K562 (cell line): ENCODE measurements at regions not wholly inside any gene's neighbourhood (a gene's known extent, or its start where the extent isn't known, plus 50 kb on each side); places are given as distances from the start of the nearest gene placed in this dataset.

Experiments used
- ATAC-seq: fragments of 200-7000 bp; cut with Tn5 transposase; 3 replicates; pipeline ENCODE4 v1.9.1; 2020; ENCODE audit warnings: moderate library complexity
- BruUV-seq: library from RNA; stranded (reverse); fragments of 400-500 nt; replicated peaks from 2 replicates; lab custom pipeline; 2021; lab: Mats Ljungman, UMichigan
- CTCF ChIA-PET: fragments of 300-600 bp; formaldehyde crosslinking; extraction: SDS; loops from one replicate; lab custom pipeline; 2021; ENCODE audit warnings: low intra/inter-chr PET ratio; lab: Yijun Ruan, JAX
- POLR2A ChIA-PET: fragments of 300-600, 350-650 bp; sonication (Branson Sonifier 250); formaldehyde crosslinking; extraction: SDS; loops from one replicate; lab custom pipeline; 2021; ENCODE audit warnings: antibody characterized with exemption, inconsistent platforms; lab: Yijun Ruan, JAX
- DNase-seq, 4 experiments: peaks; one replicate each; pipeline versions ENCODE4 v3.0.0 to v3.0.0-alpha.2; 2011 to 2018; ENCODE audit warnings: low spot score in 3 of 4, mixed read lengths in 3 of 4; ENCODE audit errors: extremely low read depth in 1 of 4
- FAIRE-seq: peaks from 2 replicates; lab custom pipeline; 2011; peaks lifted over from hg19 to GRCh38; lab: Jason Lieb, UNC
- H2AFZ ChIP-seq: 2 replicates; pipeline ENCODE4 v1.6.0; 2011; ENCODE audit warnings: low read depth, low read length, control low read depth, inconsistent platforms
- H3K27ac ChIP-seq: fragments of 200-600 bp; 3 replicates; pipeline ENCODE4 v1.8.0; 2011; ENCODE audit warnings: low read depth, mild to moderate bottlenecking, control low read depth, inconsistent platforms, low read length, moderate library complexity, mixed read lengths; ENCODE audit errors: extremely low read depth
- H3K27me3 ChIP-seq, 2 experiments: fragments of 300-600 bp in 1 of 2; 2 replicates in 1 of 2; 3 replicates in 1 of 2; pipeline versions ENCODE4 v1.6.0 to v1.8.0; 2011; ENCODE audit warnings: inconsistent platforms in 2 of 2, low read length in 2 of 2, mild to moderate bottlenecking in 1 of 2, mixed read lengths in 1 of 2, moderate library complexity in 1 of 2; ENCODE audit not compliant: control insufficient read depth in 2 of 2, insufficient read depth in 2 of 2
- H3K36me3 ChIP-seq: fragments of 300-600 bp; 3 replicates; pipeline ENCODE4 v1.8.0; 2011; ENCODE audit warnings: mild to moderate bottlenecking, low read length, inconsistent platforms; ENCODE audit not compliant: control insufficient read depth, insufficient read depth
- H3K4me1 ChIP-seq, 2 experiments: fragments of 200-600 bp in 1 of 2; replicated peaks in 1 of 2; 2 replicates in 1 of 2; 3 replicates in 1 of 2; pipeline versions ENCODE4 v1.5.1 to v1.8.0; 2011; ENCODE audit warnings: inconsistent platforms in 2 of 2, low read length in 2 of 2, mild to moderate bottlenecking in 1 of 2, mixed read lengths in 1 of 2, moderate library complexity in 1 of 2; ENCODE audit not compliant: control insufficient read depth in 2 of 2, insufficient read depth in 2 of 2
- H3K4me2 ChIP-seq: 2 replicates; pipeline ENCODE4 v1.6.1; 2011; ENCODE audit warnings: low read length, control low read depth, inconsistent platforms, mixed read lengths; ENCODE audit not compliant: insufficient read depth
- H3K4me3 ChIP-seq: fragments of 200-600 bp; sonication (generic), shearing (Covaris generic); 2 replicates; pipeline ENCODE4 v1.5.1; 2016; ENCODE audit warnings: control low read depth, inconsistent platforms
- H3K79me2 ChIP-seq: fragments of 200-600 bp; 3 replicates; pipeline ENCODE4 v1.8.0; 2011; ENCODE audit warnings: low read length, inconsistent platforms; ENCODE audit not compliant: control insufficient read depth, insufficient read depth
- H3K9ac ChIP-seq, 2 experiments: 2 replicates each; pipeline versions ENCODE4 v1.6.0 to v1.6.1; 2011; ENCODE audit warnings: low read depth in 2 of 2, low read length in 2 of 2, control low read depth in 1 of 2, inconsistent platforms in 1 of 2, mild to moderate bottlenecking in 1 of 2, mixed read lengths in 1 of 2; ENCODE audit not compliant: insufficient read depth in 1 of 2
- H3K9me1 ChIP-seq: one replicate; pipeline ENCODE4 v1.6.0; 2011; ENCODE audit warnings: inconsistent platforms, mild to moderate bottlenecking, low read length, moderate library complexity; ENCODE audit not compliant: control insufficient read depth, insufficient read depth
- H3K9me3 ChIP-seq: replicated peaks from 2 replicates; pipeline ENCODE4 v1.5.1; 2011; ENCODE audit warnings: low read depth, low read length, inconsistent platforms; ENCODE audit not compliant: control insufficient read depth, insufficient read depth
- H4K20me1 ChIP-seq: replicated peaks from 2 replicates; pipeline ENCODE4 v1.6.1; 2011; ENCODE audit warnings: low read length, inconsistent platforms, mixed read lengths; ENCODE audit not compliant: control insufficient read depth, insufficient read depth
- ARID1B ChIP-seq: fragments of 450-650 bp; IDR thresholded peaks from 2 replicates; pipeline ENCODE4 v1.6.1; 2016; ENCODE audit warnings: antibody characterized with exemption, mild to moderate bottlenecking, inconsistent platforms
- FOSL1 ChIP-seq: fragments of 200-800 bp; sonication (Bioruptor generic); conservative IDR thresholded peaks from 2 replicates; pipeline ENCODE4 v1.6.1; 2016; ENCODE audit warnings: missing genetic modification characterization, missing compliant biosample characterization
- JUN ChIP-seq, 2 experiments: sonication (generic) in 1 of 2; formaldehyde crosslinking in 1 of 2; IDR thresholded peaks; 2 replicates each; pipeline versions ENCODE4 v1.6.1 to v1.8.0; 2012 to 2022; ENCODE audit warnings: borderline replicate concordance in 2 of 2, mild to moderate bottlenecking in 2 of 2, improper control_type of control experiment in 1 of 2, low read depth in 1 of 2, low read length in 1 of 2, missing genetic modification reagents in 1 of 2
- MAFK ChIP-seq: IDR thresholded peaks from 2 replicates; pipeline ENCODE4 v1.6.1; 2011; ENCODE audit warnings: low read length, improper control_type of control experiment
- POLR2AphosphoS2 ChIP-seq: IDR thresholded peaks from 2 replicates; pipeline ENCODE4 v1.6.1; 2012; ENCODE audit warnings: low read length, improper control_type of control experiment
- ZNF583 ChIP-seq: fragments of 250-450 bp; sonication (Bioruptor Pico); IDR thresholded peaks from 2 replicates; pipeline ENCODE4 v1.4.0; 2020
- ZNF699 ChIP-seq: fragments of 250-450 bp; sonication (Bioruptor Pico); IDR thresholded peaks from 2 replicates; pipeline ENCODE4 v1.8.0; 2021; ENCODE audit warnings: mild to moderate bottlenecking, moderate library complexity; ENCODE audit not compliant: insufficient replicate concordance
- ZNF780A ChIP-seq: fragments of 250-450 bp; sonication (Bioruptor Pico); IDR thresholded peaks from 2 replicates; pipeline ENCODE4 v1.5.0; 2021; ENCODE audit warnings: mild to moderate bottlenecking
- WGBS: fragments of 100-300 bp; shearing (Covaris generic); methylation state at CpG from one replicate; pipeline ENCODE4 v1.1.6; 2016; ENCODE audit warnings: low coverage, mixed read lengths; ENCODE audit not compliant: insufficient coverage; ENCODE audit errors: missing lambda C conversion rate; 5-methylcytosine and 5-hydroxymethylcytosine counted together
- in situ Hi-C: fragments of 300-500 bp; cut with MboI; formaldehyde crosslinking; loops from 4 replicates; pipeline ENCODE4 v1.15.0; 2018; ENCODE audit warnings: inconsistent platforms, mixed read lengths
- intact Hi-C: fragments of 100-400 bp; cut with micrococcal nuclease; formaldehyde crosslinking; loops from 2 replicates; pipeline ENCODE4 v1.14.2; 2022
- TF ChIP-seq, protein P1 (sequence below), 2 experiments: IDR thresholded peaks in 1 of 2; conservative IDR thresholded peaks in 1 of 2; 2 replicates each; pipeline ENCODE4 v1.6.1; 2016; ENCODE audit warnings: low read depth in 2 of 2, mild to moderate bottlenecking in 1 of 2, missing compliant biosample characterization in 1 of 2, missing genetic modification characterization in 1 of 2, moderate library complexity in 1 of 2
- TF ChIP-seq, protein P2 (sequence below): sonication (generic); formaldehyde crosslinking; IDR thresholded peaks from 2 replicates; pipeline ENCODE4 v1.9.0; 2022; ENCODE audit warnings: mild to moderate bottlenecking, missing genetic modification reagents

DNA sequence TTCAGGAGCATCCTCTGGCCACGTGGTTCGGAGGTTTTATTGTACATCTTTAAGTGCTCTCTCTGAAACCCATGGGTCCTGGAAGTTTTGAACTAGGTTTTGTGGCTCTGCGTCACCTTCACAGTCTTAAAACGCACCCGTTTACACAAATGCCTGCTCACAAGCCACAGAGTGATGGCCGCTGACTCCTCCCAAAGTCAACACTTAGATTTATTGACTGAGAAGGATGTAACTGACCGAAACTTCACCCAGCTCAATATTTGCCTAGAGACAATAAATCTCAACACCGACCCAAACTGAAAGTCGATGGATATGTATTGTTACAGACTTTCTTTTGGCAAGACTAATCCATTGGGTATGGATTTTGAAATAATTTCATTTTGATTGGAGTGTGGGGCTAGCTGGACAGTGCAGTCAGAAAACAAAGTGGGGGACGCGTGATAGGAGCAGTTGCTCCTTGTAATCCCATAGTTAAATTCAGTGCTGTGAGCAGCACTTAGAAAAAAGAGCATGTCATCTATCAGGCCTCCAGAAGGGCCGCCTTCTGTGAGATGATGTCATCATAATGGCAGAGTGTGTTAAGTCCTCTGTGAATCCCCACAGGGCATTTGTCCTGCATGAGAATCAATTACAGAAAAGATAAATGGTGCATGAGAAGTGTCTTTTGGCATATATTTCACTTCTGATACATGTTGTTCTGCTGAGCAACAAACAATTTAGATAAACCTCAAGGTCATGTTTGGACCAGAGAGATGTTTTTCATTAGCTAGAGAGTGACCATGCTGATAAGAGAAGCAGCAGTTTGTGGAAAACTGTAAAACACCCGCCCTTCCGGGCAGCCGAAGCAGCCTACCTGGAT lies 183.7 kb downstream of the INO80D start (continued):
- TF ChIP-seq FOSL1 (tag) (0 out of 2 replicates have a peak, but pooled peaks have one; percentile 23), JUN (IDR thresholded peaks at IDR 0.05; ENCODE audit: borderline replicate concordance, low read depth, low read length) (peak; percentile 75), JUN (CRISPR knock-in tag; IDR thresholded peaks at IDR 0.05; ENCODE audit: borderline replicate concordance) (no peak), ARID1B (peak; percentile 74), MAFK (peak; percentile 28; the same call in 1 of the 2 replicates)
- TF ChIP-seq, protein P1, sequence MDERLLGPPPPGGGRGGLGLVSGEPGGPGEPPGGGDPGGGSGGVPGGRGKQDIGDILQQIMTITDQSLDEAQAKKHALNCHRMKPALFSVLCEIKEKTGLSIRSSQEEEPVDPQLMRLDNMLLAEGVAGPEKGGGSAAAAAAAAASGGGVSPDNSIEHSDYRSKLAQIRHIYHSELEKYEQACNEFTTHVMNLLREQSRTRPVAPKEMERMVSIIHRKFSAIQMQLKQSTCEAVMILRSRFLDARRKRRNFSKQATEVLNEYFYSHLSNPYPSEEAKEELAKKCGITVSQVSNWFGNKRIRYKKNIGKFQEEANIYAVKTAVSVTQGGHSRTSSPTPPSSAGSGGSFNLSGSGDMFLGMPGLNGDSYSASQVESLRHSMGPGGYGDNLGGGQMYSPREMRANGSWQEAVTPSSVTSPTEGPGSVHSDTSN (CRISPR knock-in tag; IDR thresholded peaks at IDR 0.05; ENCODE audit: low read depth), result no peak
- TF ChIP-seq, protein P1 (tag; conservative IDR thresholded peaks at IDR 0.05; ENCODE audit: low read depth), result peak; percentile 31; the same call in 1 of the 2 replicates

DNA sequence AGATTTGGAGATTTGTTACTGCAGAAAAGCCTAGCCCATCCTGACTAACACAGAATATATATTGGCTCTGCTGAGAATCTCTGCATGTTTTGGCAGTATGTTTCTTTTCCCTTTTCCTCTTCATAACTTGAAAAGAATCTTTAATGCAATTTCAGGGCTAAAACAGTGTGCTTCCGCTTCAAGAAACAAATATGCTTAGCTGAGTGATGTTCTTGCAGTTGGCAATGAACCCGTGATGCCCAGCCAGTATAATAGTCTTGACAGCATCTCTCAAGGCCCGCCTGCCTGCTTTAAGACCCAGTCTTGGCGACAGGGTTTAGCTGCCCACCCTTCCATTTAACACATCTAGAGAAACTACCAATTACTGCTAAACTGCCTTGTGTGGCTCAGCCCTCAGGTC lies 184.5 kb downstream of the INO80D start:
- no TSS peak for BruUV-seq
- Histone ChIP-seq H3K4me2 (no peak overlapping the region), H3K9ac (no peak overlapping the region), H3K9me1 (no peaks in the 10 kb centered on the region), H3K79me2 (no peaks in the 10 kb centered on the region), H2AFZ (0 out of 2 replicates have a peak overlapping the region, but pooled peaks have one; percentile 87), H3K27ac (no peak overlapping the region), H3K27me3 (no peaks in the 10 kb centered on the region; a peak in 1 of 5 replicates), H3K9me3 (peaks cover 2% of the 10 kb centered on the region; the same call in 1 of the 2 replicates), H3K4me3 (no peak overlapping the region), H3K4me1 (peaks cover 3 to 12% of the 10 kb centered on the region in 2 experiments; a peak in 3 of 5 replicates), H3K36me3 (no peaks in the 10 kb centered on the region), H4K20me1 (no peaks in the 10 kb centered on the region)
- intact Hi-C loops, result loop anchor here (5.0 kb wide), 1 partner anchor 46 kb away; no protein-coding TSS in a partner anchor
- TF ChIP-seq ZNF780A (CRISPR knock-in tag) (no peak), ZNF583 (no peak), POLR2AphosphoS2 (no peak), ZNF699 (CRISPR knock-in tag) (no peak)
- TF ChIP-seq, protein P2, sequence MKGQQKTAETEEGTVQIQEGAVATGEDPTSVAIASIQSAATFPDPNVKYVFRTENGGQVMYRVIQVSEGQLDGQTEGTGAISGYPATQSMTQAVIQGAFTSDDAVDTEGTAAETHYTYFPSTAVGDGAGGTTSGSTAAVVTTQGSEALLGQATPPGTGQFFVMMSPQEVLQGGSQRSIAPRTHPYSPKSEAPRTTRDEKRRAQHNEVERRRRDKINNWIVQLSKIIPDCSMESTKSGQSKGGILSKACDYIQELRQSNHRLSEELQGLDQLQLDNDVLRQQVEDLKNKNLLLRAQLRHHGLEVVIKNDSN (CRISPR knock-in tag), result no peak
- WGBS, result 60% methylated on average over 4 of the region's 4 CpGs
- no peak for ATAC-seq
- ChIA-PET CTCF (no interaction called here), POLR2A (no interaction called here)
- no peak for DNase-seq
- in situ Hi-C loops, result no loop called here
- no peak for FAIRE-seq
